MM.1S (cell line): ENCODE measurements at regions not wholly inside any gene's neighbourhood (a gene's known extent, or its start where the extent isn't known, plus 50 kb on each side); places are given as distances from the start of the nearest gene placed in this dataset.

Experiments
- DNase-seq: peaks from one replicate; pipeline ENCODE4 v3.0.0-alpha.2; 2015
- H2AFZ ChIP-seq: fragments of 300-600 bp; sonication (generic); 2 replicates; pipeline ENCODE4 v1.6.0; 2016; ENCODE audit warnings: antibody characterized with exemption, low read length
- H3F3A ChIP-seq: fragments of 300-600 bp; sonication (generic); 2 replicates; pipeline ENCODE4 v1.6.1; 2016; ENCODE audit warnings: mild to moderate bottlenecking, antibody characterized with exemption, low read length, moderate library complexity, mixed read lengths; ENCODE audit not compliant: insufficient read depth
- H3K27ac ChIP-seq: fragments of 300-600 bp; sonication (generic); 2 replicates; pipeline ENCODE4 v1.5.1; 2016; ENCODE audit warnings: mild to moderate bottlenecking, low read length
- H3K27me3 ChIP-seq: fragments of 300-600 bp; sonication (generic); replicated peaks from 2 replicates; pipeline ENCODE4 v1.6.0; 2016; ENCODE audit warnings: low read length; ENCODE audit not compliant: insufficient read depth
- H3K36me3 ChIP-seq: fragments of 300-600 bp; sonication (generic); replicated peaks from 2 replicates; pipeline ENCODE4 v1.6.1; 2016; ENCODE audit warnings: mild to moderate bottlenecking, low read length, mixed read lengths; ENCODE audit not compliant: insufficient read depth
- H3K4me1 ChIP-seq: fragments of 300-600 bp; sonication (generic); 2 replicates; pipeline ENCODE4 v1.6.1; 2016; ENCODE audit warnings: low read length, mixed read lengths
- H3K4me2 ChIP-seq: fragments of 300-600 bp; sonication (generic); 2 replicates; pipeline ENCODE4 v1.6.0; 2016; ENCODE audit warnings: low read depth, low read length
- H3K4me3 ChIP-seq: fragments of 300-600 bp; sonication (generic); 2 replicates; pipeline ENCODE4 v1.5.1; 2016; ENCODE audit warnings: low read length, mixed read lengths
- H3K79me2 ChIP-seq: fragments of 300-600 bp; sonication (generic); 2 replicates; pipeline ENCODE4 v1.6.1; 2016; ENCODE audit warnings: mixed run types, low read length, mixed read lengths
- H3K9ac ChIP-seq: fragments of 300-600 bp; sonication (generic); 2 replicates; pipeline ENCODE4 v1.6.1; 2016; ENCODE audit warnings: low read length, mixed read lengths
- H3K9me2 ChIP-seq: fragments of 300-600 bp; sonication (generic); replicated peaks from 2 replicates; pipeline ENCODE4 v1.6.1; 2016; ENCODE audit warnings: mild to moderate bottlenecking, low read length, mixed read lengths; ENCODE audit not compliant: insufficient read depth
- H3K9me3 ChIP-seq: fragments of 300-600 bp; sonication (generic); replicated peaks from 2 replicates; pipeline ENCODE4 v1.6.1; 2016; ENCODE audit warnings: mild to moderate bottlenecking, low read length, mixed read lengths; ENCODE audit not compliant: insufficient read depth
- H4K20me1 ChIP-seq: fragments of 300-600 bp; sonication (generic); 2 replicates; pipeline ENCODE4 v1.6.1; 2016; ENCODE audit warnings: mild to moderate bottlenecking, low read length, moderate library complexity, mixed read lengths; ENCODE audit not compliant: insufficient read depth
- EZH2 ChIP-seq: fragments of 300-600 bp; sonication (generic); optimal IDR thresholded peaks from 2 replicates; pipeline ENCODE3; 2017; ENCODE audit warnings: low read depth, mild to moderate bottlenecking, antibody characterized with exemption, low read length, mixed read lengths
- EZH2phosphoT487 ChIP-seq: fragments of 300-600 bp; sonication (generic); IDR thresholded peaks from 2 replicates; pipeline ENCODE4 v1.6.1; 2018; ENCODE audit warnings: antibody characterized with exemption, low read length
- TF ChIP-seq, protein P1 (sequence below): fragments of 300-600 bp; sonication (generic); IDR thresholded peaks from 2 replicates; pipeline ENCODE4 v1.5.1; 2016; ENCODE audit warnings: antibody characterized with exemption, low read length, mixed read lengths

DNA sequence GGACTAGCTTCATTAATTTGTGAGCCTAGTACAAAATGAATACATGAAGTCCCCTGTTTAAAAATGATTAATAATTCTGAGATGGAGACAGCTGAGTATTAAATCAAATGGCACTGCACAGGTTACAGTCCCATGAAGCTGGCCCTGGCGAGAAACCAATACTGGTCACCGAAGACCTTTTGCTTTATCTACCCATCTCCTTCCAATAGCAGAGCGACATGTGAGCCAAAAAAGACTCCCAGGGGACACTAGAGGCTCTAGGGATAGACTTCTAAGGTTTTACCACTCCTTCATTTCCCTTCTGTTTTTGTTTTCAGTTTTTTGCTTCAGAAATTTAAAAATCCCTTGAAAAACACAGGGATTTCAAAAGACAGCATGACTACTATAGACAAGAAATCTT lies 97.0 kb upstream of the CCSER1 start:
- H3K36me3 ChIP-seq: no peaks in the 10 kb centered on the region
- no peak overlapping the region for H3K4me3 ChIP-seq
- H2AFZ ChIP-seq: no peak overlapping the region
- no peaks in the 10 kb centered on the region for H3K79me2 ChIP-seq
- no peaks in the 10 kb centered on the region for H3K9me2 ChIP-seq
- no peaks in the 10 kb centered on the region for H4K20me1 ChIP-seq
- no peaks in the 10 kb centered on the region for H3K27me3 ChIP-seq
- H3K9ac ChIP-seq: no peak overlapping the region
- no peaks in the 10 kb centered on the region for H3K9me3 ChIP-seq
- DNase-seq: no peak
- H3F3A ChIP-seq: no peaks in the 10 kb centered on the region
- TF ChIP-seq, protein P1, sequence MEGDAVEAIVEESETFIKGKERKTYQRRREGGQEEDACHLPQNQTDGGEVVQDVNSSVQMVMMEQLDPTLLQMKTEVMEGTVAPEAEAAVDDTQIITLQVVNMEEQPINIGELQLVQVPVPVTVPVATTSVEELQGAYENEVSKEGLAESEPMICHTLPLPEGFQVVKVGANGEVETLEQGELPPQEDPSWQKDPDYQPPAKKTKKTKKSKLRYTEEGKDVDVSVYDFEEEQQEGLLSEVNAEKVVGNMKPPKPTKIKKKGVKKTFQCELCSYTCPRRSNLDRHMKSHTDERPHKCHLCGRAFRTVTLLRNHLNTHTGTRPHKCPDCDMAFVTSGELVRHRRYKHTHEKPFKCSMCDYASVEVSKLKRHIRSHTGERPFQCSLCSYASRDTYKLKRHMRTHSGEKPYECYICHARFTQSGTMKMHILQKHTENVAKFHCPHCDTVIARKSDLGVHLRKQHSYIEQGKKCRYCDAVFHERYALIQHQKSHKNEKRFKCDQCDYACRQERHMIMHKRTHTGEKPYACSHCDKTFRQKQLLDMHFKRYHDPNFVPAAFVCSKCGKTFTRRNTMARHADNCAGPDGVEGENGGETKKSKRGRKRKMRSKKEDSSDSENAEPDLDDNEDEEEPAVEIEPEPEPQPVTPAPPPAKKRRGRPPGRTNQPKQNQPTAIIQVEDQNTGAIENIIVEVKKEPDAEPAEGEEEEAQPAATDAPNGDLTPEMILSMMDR: no peak
- no peak for TF ChIP-seq EZH2phosphoT487
- TF ChIP-seq EZH2: no peak
- no peak overlapping the region for H3K27ac ChIP-seq
- H3K4me2 ChIP-seq: no peak overlapping the region
- H3K4me1 ChIP-seq: no peaks in the 10 kb centered on the region

DNA sequence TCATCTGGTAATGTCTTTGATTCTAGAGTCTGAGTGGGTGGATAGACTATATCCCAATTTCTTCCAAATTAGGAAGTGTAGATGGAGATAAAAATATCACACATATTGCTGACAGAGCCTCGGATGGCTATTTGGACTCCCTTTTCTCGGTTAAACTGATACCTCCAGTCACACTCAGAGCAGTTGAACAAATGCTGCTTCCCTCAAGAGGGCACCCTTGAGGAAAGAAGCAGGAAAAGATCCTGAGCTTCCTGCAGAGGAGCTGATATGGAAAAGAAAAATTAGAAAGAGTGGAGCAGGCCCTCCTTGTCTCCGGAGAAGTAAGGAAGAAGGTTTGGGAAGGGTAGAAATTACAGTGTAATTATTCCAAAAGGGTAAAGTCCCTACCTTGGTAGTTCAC lies 96.2 kb upstream of the CCSER1 start:
- Histone ChIP-seq H3K9me3 (no peaks in the 10 kb centered on the region), H3K9me2 (no peaks in the 10 kb centered on the region), H3K4me2 (no peak overlapping the region), H3F3A (no peaks in the 10 kb centered on the region), H3K79me2 (no peaks in the 10 kb centered on the region), H3K4me3 (no peak overlapping the region), H2AFZ (no peak overlapping the region), H3K4me1 (no peaks in the 10 kb centered on the region), H3K9ac (no peak overlapping the region), H3K36me3 (no peaks in the 10 kb centered on the region), H3K27me3 (no peaks in the 10 kb centered on the region), H4K20me1 (no peaks in the 10 kb centered on the region), H3K27ac (no peak overlapping the region)
- no peak for DNase-seq
- TF ChIP-seq EZH2phosphoT487 (no peak), EZH2 (no peak)
- TF ChIP-seq, protein P1: no peak

DNA sequence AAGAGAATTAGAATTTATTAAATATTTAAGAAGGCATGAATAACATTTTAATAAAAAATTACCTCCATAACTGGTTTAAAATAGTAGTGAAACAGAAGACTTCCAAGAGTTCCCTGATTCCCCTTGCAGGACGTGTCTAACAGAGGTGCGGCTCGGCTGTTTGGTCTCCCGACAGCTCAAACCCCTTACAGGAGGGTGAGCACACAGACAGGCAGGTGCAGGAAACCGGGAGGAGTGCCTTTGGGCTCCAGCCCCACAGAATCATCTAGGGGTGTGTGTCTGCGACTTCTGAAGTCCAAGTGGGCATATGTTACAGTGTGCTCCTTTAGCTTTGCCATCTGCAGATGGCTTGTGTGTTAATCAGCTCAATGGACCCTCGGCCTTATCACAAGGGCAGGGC lies 88.1 kb upstream of the CCSER1 start:
- H3K27me3 ChIP-seq: no peaks in the 10 kb centered on the region
- H3F3A ChIP-seq: no peaks in the 10 kb centered on the region
- no peak for DNase-seq
- no peaks in the 10 kb centered on the region for H3K79me2 ChIP-seq
- H3K4me3 ChIP-seq: no peak overlapping the region
- no peaks in the 10 kb centered on the region for H3K9me2 ChIP-seq
- no peaks in the 10 kb centered on the region for H3K9me3 ChIP-seq
- no peak overlapping the region for H3K9ac ChIP-seq
- no peak overlapping the region for H3K4me2 ChIP-seq
- no peak overlapping the region for H2AFZ ChIP-seq
- H3K27ac ChIP-seq: no peak overlapping the region
- no peaks in the 10 kb centered on the region for H3K36me3 ChIP-seq
- TF ChIP-seq EZH2phosphoT487 (no peak), EZH2 (no peak)
- TF ChIP-seq, protein P1: no peak
- no peaks in the 10 kb centered on the region for H4K20me1 ChIP-seq
- H3K4me1 ChIP-seq: no peaks in the 10 kb centered on the region

DNA sequence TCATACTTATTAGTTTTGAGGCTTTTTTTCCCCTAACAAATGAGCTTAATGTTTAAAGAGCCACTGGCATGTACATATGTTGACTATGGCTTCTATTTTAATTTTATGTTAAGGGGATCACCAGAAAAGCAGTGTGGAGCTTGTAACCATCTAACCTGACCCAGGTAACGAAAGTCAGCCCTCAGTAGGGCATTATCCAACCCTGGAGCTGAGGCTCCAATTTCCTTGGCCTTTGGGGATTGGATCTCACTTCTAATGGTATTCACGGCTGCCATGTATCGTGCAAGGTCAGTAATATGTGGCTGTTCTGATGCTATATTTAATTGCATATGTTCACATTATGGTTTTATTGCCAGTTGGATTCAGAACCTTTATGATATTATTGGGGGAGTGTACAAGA lies 75.2 kb upstream of the CCSER1 start:
- H3K4me1 ChIP-seq: no peaks in the 10 kb centered on the region
- no peaks in the 10 kb centered on the region for H3K9me2 ChIP-seq
- no peaks in the 10 kb centered on the region for H3F3A ChIP-seq
- TF ChIP-seq EZH2phosphoT487 (no peak), EZH2 (no peak)
- TF ChIP-seq, protein P1: no peak
- H3K36me3 ChIP-seq: no peaks in the 10 kb centered on the region
- no peak overlapping the region for H3K4me2 ChIP-seq
- no peaks in the 10 kb centered on the region for H3K27me3 ChIP-seq
- no peak for DNase-seq
- H3K4me3 ChIP-seq: no peak overlapping the region
- no peak overlapping the region for H2AFZ ChIP-seq
- H3K9me3 ChIP-seq: no peaks in the 10 kb centered on the region
- no peak overlapping the region for H3K9ac ChIP-seq
- no peak overlapping the region for H3K27ac ChIP-seq
- no peaks in the 10 kb centered on the region for H3K79me2 ChIP-seq
- H4K20me1 ChIP-seq: no peaks in the 10 kb centered on the region
